VCaP (cell line): ENCODE measurements at regions not wholly inside any gene's neighbourhood (a gene's known extent, or its start where the extent isn't known, plus 50 kb on each side); places are given as distances from the start of the nearest gene placed in this dataset.
"Not testable (repeated sequence)": the region's sequence is repeated elsewhere in the genome, so short reads cannot be mapped to it uniquely, and the experiment has no call there.

ENCODE experiments used
- H3K27ac ChIP-seq: fragments of 450-650 bp; 2 replicates; pipeline ENCODE4 v1.5.1; 2017
- TF ChIP-seq, protein P1 (sequence below): fragments of 450-650 bp; conservative IDR thresholded peaks from 2 replicates; pipeline ENCODE4 v1.5.1; 2017; ENCODE audit warnings: mild to moderate bottlenecking, moderate library complexity

GRCh38 chr4:38464328-38464727 lies 199.7 kb upstream of the KLF3 start:
- TF ChIP-seq, protein P1, sequence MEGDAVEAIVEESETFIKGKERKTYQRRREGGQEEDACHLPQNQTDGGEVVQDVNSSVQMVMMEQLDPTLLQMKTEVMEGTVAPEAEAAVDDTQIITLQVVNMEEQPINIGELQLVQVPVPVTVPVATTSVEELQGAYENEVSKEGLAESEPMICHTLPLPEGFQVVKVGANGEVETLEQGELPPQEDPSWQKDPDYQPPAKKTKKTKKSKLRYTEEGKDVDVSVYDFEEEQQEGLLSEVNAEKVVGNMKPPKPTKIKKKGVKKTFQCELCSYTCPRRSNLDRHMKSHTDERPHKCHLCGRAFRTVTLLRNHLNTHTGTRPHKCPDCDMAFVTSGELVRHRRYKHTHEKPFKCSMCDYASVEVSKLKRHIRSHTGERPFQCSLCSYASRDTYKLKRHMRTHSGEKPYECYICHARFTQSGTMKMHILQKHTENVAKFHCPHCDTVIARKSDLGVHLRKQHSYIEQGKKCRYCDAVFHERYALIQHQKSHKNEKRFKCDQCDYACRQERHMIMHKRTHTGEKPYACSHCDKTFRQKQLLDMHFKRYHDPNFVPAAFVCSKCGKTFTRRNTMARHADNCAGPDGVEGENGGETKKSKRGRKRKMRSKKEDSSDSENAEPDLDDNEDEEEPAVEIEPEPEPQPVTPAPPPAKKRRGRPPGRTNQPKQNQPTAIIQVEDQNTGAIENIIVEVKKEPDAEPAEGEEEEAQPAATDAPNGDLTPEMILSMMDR = no peak
- H3K27ac ChIP-seq = peak overlapping the region; percentile 70

- no peak overlapping the region for H3K27ac ChIP-seq
- TF ChIP-seq, protein P1 = no peak
Observed at GRCh38 chr4:38466401-38466800, 197.6 kb upstream of the KLF3 start.

- H3K27ac ChIP-seq = no peak overlapping the region
- TF ChIP-seq, protein P1 = no peak
Observed at GRCh38 chr4:38467296-38467695, 196.7 kb upstream of the KLF3 start.

- TF ChIP-seq, protein P1 = no peak
- H3K27ac ChIP-seq = peak overlapping the region; percentile 14
Observed at GRCh38 chr4:38468339-38468866, 195.6 kb upstream of the KLF3 start.

DNA sequence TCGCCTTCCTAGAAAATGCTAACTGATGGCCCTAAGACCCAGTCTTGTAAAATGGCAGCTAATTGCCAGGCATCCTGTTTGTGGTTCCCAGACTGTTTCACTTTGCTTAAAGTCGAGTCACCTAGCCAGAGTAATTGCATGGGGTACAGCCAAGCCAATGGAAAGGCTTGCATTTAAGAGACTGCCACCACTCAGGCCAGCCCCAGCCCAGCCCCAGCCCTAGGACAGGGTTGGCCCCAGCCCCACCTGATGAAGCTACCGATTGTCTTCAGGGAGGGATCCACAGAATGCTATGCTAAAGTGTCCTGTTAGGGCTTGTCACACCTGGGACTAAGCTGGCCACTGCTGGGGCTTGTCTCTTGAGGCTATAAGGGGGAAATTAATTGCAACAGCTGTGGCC lies 194.6 kb upstream of the KLF3 start:
- peak overlapping the region; percentile 14; the same call in 1 of the 2 replicates for H3K27ac ChIP-seq
- TF ChIP-seq, protein P1 = no peak

GRCh38 chr4:38470735-38471262 lies 193.2 kb upstream of the KLF3 start:
- no peak overlapping the region for H3K27ac ChIP-seq
- TF ChIP-seq, protein P1 = no peak

DNA sequence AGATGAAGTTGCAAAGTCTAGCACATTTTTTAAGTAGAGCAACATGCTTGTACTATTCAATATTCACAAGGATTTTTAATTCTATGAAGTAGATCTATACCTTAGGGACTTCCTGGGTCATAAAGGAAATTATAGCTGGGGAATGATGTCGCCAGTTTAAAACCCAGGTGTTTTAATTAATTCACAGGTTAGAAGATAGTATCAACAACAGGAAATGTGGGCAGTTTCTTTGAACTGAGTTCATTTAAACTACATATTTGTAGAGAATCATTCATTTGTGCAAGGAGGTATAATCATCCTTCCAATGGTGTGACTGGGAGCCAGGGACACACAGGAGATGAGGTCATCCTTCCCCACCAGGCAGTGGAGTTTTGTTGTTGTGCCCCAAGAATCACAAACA lies 181.3 kb upstream of the KLF3 start:
- H3K27ac ChIP-seq = no peak overlapping the region
- TF ChIP-seq, protein P1 = no peak

GRCh38 chr4:38483628-38484027 lies 180.4 kb upstream of the KLF3 start:
- not testable (repeated sequence) for H3K27ac ChIP-seq
